ENCODE measurements at regions not wholly inside any gene's neighbourhood (a gene's known extent, or its start where the extent isn't known, plus 50 kb on each side); places are given as distances from the start of the nearest gene placed in this dataset.
"Not testable (repeated sequence)": the region's sequence is repeated elsewhere in the genome, so short reads cannot be mapped to it uniquely, and the experiment has no call there.

GRCh38 chr3:28575746-28576613 is 227.4 kb upstream of the AZI2 start:
- no peak for DNase-seq

GRCh38 chr3:28576614-28577200 is 228.1 kb upstream of the AZI2 start:
- DNase-seq = no peak

GRCh38 chr3:28577941-28578500 is 229.4 kb upstream of the AZI2 start:
- DNase-seq = no peak

GRCh38 chr3:28586325-28586724 is 237.7 kb upstream of the AZI2 start:
- DNase-seq = no peak

GRCh38 chr3:28587723-28588122 is 239.1 kb upstream of the AZI2 start:
- no peak for DNase-seq

GRCh38 chr3:28590216-28590615 is 241.6 kb upstream of the AZI2 start:
- DNase-seq = no peak

- no peak for DNase-seq
Observed at GRCh38 chr3:28590860-28591259, 242.2 kb upstream of the AZI2 start.

- DNase-seq = no peak
Observed at GRCh38 chr3:28595372-28595771, 246.7 kb upstream of the AZI2 start.

GRCh38 chr3:28597452-28597851 is 248.8 kb upstream of the AZI2 start:
- DNase-seq = no peak

- DNase-seq = no peak
Observed at GRCh38 chr3:28598165-28598564, 249.5 kb upstream of the AZI2 start.

- DNase-seq = no peak
Observed at GRCh38 chr3:28601291-28601690, 252.7 kb upstream of the AZI2 start.

- DNase-seq = no peak
Observed at GRCh38 chr3:28606283-28606682, 257.7 kb upstream of the AZI2 start.

GRCh38 chr3:28612232-28612631 is 263.6 kb upstream of the AZI2 start:
- no peak for DNase-seq

- no peak for DNase-seq
Observed at GRCh38 chr3:28613511-28614106, 265.0 kb upstream of the AZI2 start.

- DNase-seq = no peak
Observed at GRCh38 chr3:28615071-28615470, 266.4 kb upstream of the AZI2 start.

GRCh38 chr3:28615971-28616370 is 267.3 kb upstream of the AZI2 start:
- no peak for DNase-seq

GRCh38 chr3:28617821-28618220 is 269.2 kb upstream of the AZI2 start:
- no peak for DNase-seq

GRCh38 chr3:28623106-28623505 is 274.5 kb upstream of the AZI2 start:
- no peak for DNase-seq

- no peak for DNase-seq
Observed at GRCh38 chr3:28624084-28624483, 275.5 kb upstream of the AZI2 start.

GRCh38 chr3:28627843-28628242 is 279.2 kb upstream of the AZI2 start:
- not testable (repeated sequence) for DNase-seq

GRCh38 chr3:28634019-28634418 is 285.4 kb upstream of the AZI2 start:
- no peak for DNase-seq

GRCh38 chr3:28637742-28638141 is 289.1 kb upstream of the AZI2 start:
- no peak for DNase-seq

- DNase-seq = no peak
Observed at GRCh38 chr3:28645149-28645548, 296.5 kb upstream of the AZI2 start.

- DNase-seq = no peak
Observed at GRCh38 chr3:28646435-28646834, 297.8 kb upstream of the AZI2 start.

Data from activated CD8-positive, alpha-beta memory T cell treated with anti-CD3 and anti-CD28 coated beads for 24 hours (primary cell).